Ectodermal cell (in vitro differentiated cells): ENCODE measurements at regions not wholly inside any gene's neighbourhood (a gene's known extent, or its start where the extent isn't known, plus 50 kb on each side); places are given as distances from the start of the nearest gene placed in this dataset.

Experiments used
- H3K27ac ChIP-seq: 2 replicates; pipeline ENCODE4 v1.7.0; 2013; ENCODE audit warnings: mild to moderate bottlenecking, low read depth, low read length; ENCODE audit not compliant: insufficient read depth, poor library complexity, severe bottlenecking
- H3K27me3 ChIP-seq: 2 replicates; pipeline ENCODE4 v1.7.0; 2013; ENCODE audit warnings: mild to moderate bottlenecking, low read length; ENCODE audit not compliant: insufficient read depth, control insufficient read depth, poor library complexity, severe bottlenecking
- H3K36me3 ChIP-seq: one replicate; pipeline ENCODE4 v1.7.0; 2013; ENCODE audit warnings: low read length; ENCODE audit not compliant: control insufficient read depth, insufficient read depth
- H3K4me1 ChIP-seq: one replicate; pipeline ENCODE4 v1.7.0; 2013; ENCODE audit warnings: low read length; ENCODE audit not compliant: control insufficient read depth, insufficient read depth
- H3K4me3 ChIP-seq: 2 replicates; pipeline ENCODE4 v1.7.0; 2013; ENCODE audit warnings: low read depth, low read length, control low read depth; ENCODE audit not compliant: insufficient read depth
- H3K9me3 ChIP-seq: 2 replicates; pipeline ENCODE4 v1.7.0; 2013; ENCODE audit warnings: mild to moderate bottlenecking, low read length, moderate library complexity; ENCODE audit not compliant: control insufficient read depth
- WGBS, 2 experiments: methylation state at CpG; one replicate each; pipeline ENCODE4 v1.1.7; 2013; ENCODE audit warnings: missing lambda C conversion rate in 2 of 2; 5-methylcytosine and 5-hydroxymethylcytosine counted together

GRCh38 chr5:88118179-88118578, 150.5 kb downstream of the TMEM161B start:
- 81 to 84% methylated on average over 1 to 2 of the region's 2 CpGs for WGBS, 2 experiments
- no peaks in the 10 kb centered on the region for H3K36me3 ChIP-seq

GRCh38 chr5:88117546-88117945, 151.1 kb downstream of the TMEM161B start:
- no peaks in the 10 kb centered on the region for H3K36me3 ChIP-seq
- H3K27ac ChIP-seq = no peak overlapping the region
- no peaks in the 10 kb centered on the region for H3K4me1 ChIP-seq
- no peak overlapping the region for H3K4me3 ChIP-seq
- H3K9me3 ChIP-seq = no peaks in the 10 kb centered on the region
- H3K27me3 ChIP-seq = no peaks in the 10 kb centered on the region

More at GRCh38 chr5:88118179-88118578, 150.5 kb downstream of the TMEM161B start:
- Histone ChIP-seq H3K27me3 (no peaks in the 10 kb centered on the region), H3K4me1 (no peaks in the 10 kb centered on the region), H3K9me3 (no peaks in the 10 kb centered on the region), H3K27ac (no peak overlapping the region), H3K4me3 (no peak overlapping the region)

- Histone ChIP-seq H3K36me3 (no peaks in the 10 kb centered on the region), H3K4me1 (no peaks in the 10 kb centered on the region), H3K27ac (no peak overlapping the region), H3K27me3 (no peaks in the 10 kb centered on the region), H3K4me3 (no peak overlapping the region), H3K9me3 (no peaks in the 10 kb centered on the region)
Observed at GRCh38 chr5:88116396-88116795, 152.2 kb downstream of the TMEM161B start.

DNA sequence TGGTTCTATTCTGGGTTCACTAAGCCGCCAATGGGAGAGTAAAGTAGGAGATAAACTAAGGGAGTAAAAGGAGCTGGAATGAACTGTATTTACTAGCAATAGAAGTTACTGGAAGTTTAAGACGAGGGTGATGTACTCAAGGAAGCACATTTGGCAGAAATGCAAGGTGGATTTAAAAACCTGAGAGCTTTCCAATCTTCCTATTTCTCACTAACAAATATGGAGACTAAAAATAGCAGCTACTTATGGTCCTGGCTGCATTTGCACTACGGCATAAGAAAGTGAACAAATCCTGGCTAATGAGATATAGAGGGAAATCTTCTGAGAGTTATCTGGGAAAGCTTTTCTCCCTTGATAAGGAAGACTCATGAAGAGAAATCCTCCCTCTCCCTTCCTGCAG, 153.4 kb downstream of the TMEM161B start:
- H3K9me3 ChIP-seq = no peaks in the 10 kb centered on the region
- no peak overlapping the region for H3K4me3 ChIP-seq
- no peak overlapping the region for H3K27ac ChIP-seq
- no peaks in the 10 kb centered on the region for H3K36me3 ChIP-seq
- 92 to 95% methylated on average over 3 of the region's 3 CpGs for WGBS, 2 experiments
- no peaks in the 10 kb centered on the region for H3K27me3 ChIP-seq
- H3K4me1 ChIP-seq = no peaks in the 10 kb centered on the region

- Histone ChIP-seq H3K36me3 (no peaks in the 10 kb centered on the region), H3K4me1 (no peaks in the 10 kb centered on the region), H3K27me3 (no peaks in the 10 kb centered on the region), H3K27ac (no peak overlapping the region), H3K9me3 (no peaks in the 10 kb centered on the region), H3K4me3 (no peak overlapping the region)
- WGBS, 2 experiments = 88 to 93% methylated on average over 1 of the region's 1 CpG
Observed at GRCh38 chr5:88113429-88113828, 155.2 kb downstream of the TMEM161B start.

DNA sequence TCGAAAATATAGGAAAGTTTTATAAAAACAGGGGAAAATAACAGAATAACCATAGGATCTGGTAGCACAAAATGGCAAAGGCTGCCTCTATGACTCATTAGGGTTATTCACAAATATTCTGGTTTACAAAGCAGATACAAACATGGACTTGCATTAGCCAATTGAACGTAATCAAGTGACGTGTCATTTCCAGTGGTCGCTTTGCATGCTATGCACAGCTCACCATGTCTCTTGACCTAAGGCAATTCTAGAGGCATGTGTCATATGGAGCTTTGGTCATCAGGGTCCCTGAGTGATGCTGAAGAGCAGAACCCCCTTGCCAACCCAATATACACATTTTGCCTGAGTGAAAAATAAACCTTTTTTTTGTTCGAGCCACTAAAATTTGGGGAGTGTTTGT, 158.8 kb downstream of the TMEM161B start:
- H3K9me3 ChIP-seq = no peaks in the 10 kb centered on the region
- H3K27ac ChIP-seq = no peak overlapping the region
- 95 to 96% methylated on average over 5 of the region's 5 CpGs for whole genome bisulfite sequencing, 2 experiments
- H3K4me3 ChIP-seq = no peak overlapping the region
- no peaks in the 10 kb centered on the region for H3K27me3 ChIP-seq
- H3K36me3 ChIP-seq = no peaks in the 10 kb centered on the region
- no peaks in the 10 kb centered on the region for H3K4me1 ChIP-seq

GRCh38 chr5:88108490-88109279, 160.0 kb downstream of the TMEM161B start:
- 92 to 94% methylated on average over 7 to 8 of the region's 8 CpGs for WGBS, 2 experiments
- Histone ChIP-seq H3K27ac (no peak overlapping the region), H3K4me1 (no peaks in the 10 kb centered on the region), H3K36me3 (no peaks in the 10 kb centered on the region), H3K4me3 (no peak overlapping the region), H3K9me3 (no peaks in the 10 kb centered on the region), H3K27me3 (no peaks in the 10 kb centered on the region)

DNA sequence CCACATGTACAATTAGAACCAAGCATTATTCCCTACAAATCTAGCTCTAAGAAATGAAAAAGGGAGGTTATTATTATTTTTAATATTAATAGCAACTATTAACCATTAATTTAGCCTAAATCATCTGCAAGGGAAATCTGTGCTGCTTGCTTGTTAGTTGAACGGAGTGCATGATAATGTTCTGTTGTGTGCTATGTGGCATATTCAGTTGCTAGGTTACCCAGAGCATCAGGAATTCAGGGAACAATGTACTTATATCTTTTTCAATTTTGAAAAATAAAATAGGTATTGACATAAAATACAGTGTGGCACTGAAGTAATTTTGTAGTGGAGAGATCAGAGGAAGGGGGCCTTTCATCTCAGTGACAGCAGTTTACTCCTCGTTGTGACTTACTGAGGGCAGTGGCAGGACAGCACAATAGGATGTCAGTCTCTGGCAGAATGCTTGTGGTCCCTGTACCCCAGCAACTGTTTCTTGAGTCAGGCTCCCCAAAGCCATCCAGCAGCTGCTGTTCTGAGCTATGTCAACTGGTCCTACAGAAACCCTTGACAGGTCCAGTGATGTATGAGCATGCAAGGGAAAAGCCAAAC, 173.6 kb downstream of the TMEM161B start:
- Histone ChIP-seq H3K4me3 (no peak overlapping the region), H3K27ac (peak overlapping the region; percentile 11), H3K36me3 (no peaks in the 10 kb centered on the region), H3K9me3 (no peaks in the 10 kb centered on the region), H3K4me1 (peaks cover 16% of the 10 kb centered on the region), H3K27me3 (no peaks in the 10 kb centered on the region)
- 60 to 70% methylated on average over 2 of the region's 2 CpGs for WGBS, 2 experiments

DNA sequence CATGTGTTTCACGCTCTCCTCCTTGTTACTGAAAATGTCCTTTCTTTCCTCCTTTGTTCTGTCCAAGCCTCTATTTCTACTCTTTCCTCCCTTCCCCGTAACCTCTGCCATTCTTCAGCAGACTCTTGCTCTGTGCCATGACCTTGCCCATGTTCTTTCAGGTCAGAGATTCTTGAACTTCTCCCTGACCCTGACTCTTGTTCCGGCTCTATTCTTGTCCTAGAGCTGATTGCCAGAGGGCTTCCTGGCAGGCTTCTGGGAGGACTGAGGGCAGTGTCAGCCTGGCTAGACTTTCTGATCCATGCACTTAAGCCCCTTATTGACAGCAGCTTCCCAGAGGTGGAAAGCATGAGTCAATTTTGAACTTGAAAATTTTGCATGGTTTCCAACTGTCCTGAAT, 174.2 kb downstream of the TMEM161B start:
- Histone ChIP-seq H3K4me1 (peaks cover 16% of the 10 kb centered on the region), H3K4me3 (no peak overlapping the region), H3K9me3 (no peaks in the 10 kb centered on the region), H3K27me3 (no peaks in the 10 kb centered on the region), H3K36me3 (no peaks in the 10 kb centered on the region), H3K27ac (no peak overlapping the region)
- 90% methylated on average over 3 of the region's 3 CpGs for WGBS, 2 experiments

DNA sequence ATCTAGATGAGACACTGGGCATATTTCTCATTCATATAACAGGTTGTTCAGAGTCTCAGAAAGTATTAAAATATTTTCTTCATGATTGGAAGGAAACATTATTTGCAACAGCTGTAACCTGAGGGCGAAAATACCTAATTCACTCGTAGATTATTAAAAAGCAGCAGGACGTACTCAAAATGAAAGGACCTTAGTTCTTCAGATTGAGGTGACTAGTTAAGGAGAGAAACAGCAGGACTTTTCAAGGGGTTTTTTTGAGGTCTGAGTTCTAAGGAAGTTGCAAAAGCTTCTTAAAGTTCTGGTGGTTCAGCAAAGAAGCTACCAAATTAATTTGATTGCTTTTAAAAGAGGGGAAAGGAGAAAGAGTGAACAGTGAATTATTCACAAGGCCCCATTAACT, 174.9 kb downstream of the TMEM161B start:
- 84 to 87% methylated on average over 3 of the region's 3 CpGs for WGBS, 2 experiments
- Histone ChIP-seq H3K4me1 (peaks cover 16% of the 10 kb centered on the region), H3K27ac (no peak overlapping the region), H3K4me3 (no peak overlapping the region), H3K9me3 (no peaks in the 10 kb centered on the region), H3K27me3 (no peaks in the 10 kb centered on the region), H3K36me3 (no peaks in the 10 kb centered on the region)
